GM12878 (cell line): ENCODE measurements at regions not wholly inside any gene's neighbourhood (a gene's known extent, or its start where the extent isn't known, plus 50 kb on each side); places are given as distances from the start of the nearest gene placed in this dataset.

Source experiments
- ATAC-seq: fragments of 200-7000 bp; cut with Tn5 transposase; 3 replicates; pipeline ENCODE4 v1.9.1; 2020; ENCODE audit warnings: mild to moderate bottlenecking, moderate library complexity
- BruUV-seq: library from RNA; stranded (reverse); fragments of 400-500 nt; replicated peaks from 2 replicates; lab custom pipeline; 2021; lab: Mats Ljungman, UMichigan
- CTCF ChIA-PET: fragments of 300-600 bp; sonication (Branson Sonifier 250); formaldehyde crosslinking; extraction: SDS; loops from one replicate; lab custom pipeline; 2021; ENCODE audit warnings: inconsistent platforms; lab: Yijun Ruan, JAX
- POLR2A ChIA-PET: fragments of 350-600 bp; formaldehyde crosslinking; extraction: SDS; loops from one replicate; lab custom pipeline; 2021; ENCODE audit warnings: inconsistent platforms; lab: Charles Lee
- RAD21 ChIA-PET: fragments of 300-600 bp; sonication (Branson Sonifier 250); formaldehyde crosslinking; loops from one replicate; lab custom pipeline; 2023; ENCODE audit warnings: antibody characterized with exemption; ENCODE audit not compliant: unreplicated experiment; lab: Charles Lee
- SMC1A ChIA-PET: fragments of 300-600 bp; sonication (Branson Sonifier 250); formaldehyde crosslinking; loops from one replicate; lab custom pipeline; 2023; ENCODE audit not compliant: unreplicated experiment, uncharacterized antibody; lab: Charles Lee
- DNase-seq: peaks from one replicate; pipeline ENCODE4 v3.0.0-alpha.2; 2011; ENCODE audit warnings: low read depth, low spot score
- FAIRE-seq: peaks from 3 replicates; lab custom pipeline; 2011; peaks lifted over from hg19 to GRCh38; lab: Jason Lieb, UNC
- H2AFZ ChIP-seq: 2 replicates; pipeline ENCODE4 v1.6.0; 2011; ENCODE audit warnings: low read depth, low read length, control low read depth; ENCODE audit not compliant: control insufficient read depth
- H3K27ac ChIP-seq: 2 replicates; pipeline ENCODE4 v1.5.1; 2011; ENCODE audit warnings: control low read depth; ENCODE audit not compliant: control insufficient read depth, insufficient read depth
- H3K27me3 ChIP-seq, 2 experiments: replicated peaks in 1 of 2; 2 replicates each; pipeline versions ENCODE4 v1.6.0 to v1.6.1; 2011; ENCODE audit warnings: low read length in 1 of 2; ENCODE audit not compliant: control insufficient read depth in 2 of 2, insufficient read depth in 2 of 2
- H3K36me3 ChIP-seq, 2 experiments: 2 replicates each; pipeline ENCODE4 v1.5.1; 2011; ENCODE audit warnings: low read length in 1 of 2; ENCODE audit not compliant: control insufficient read depth in 2 of 2, insufficient read depth in 2 of 2
- H3K4me1 ChIP-seq: 2 replicates; pipeline ENCODE4 v1.6.1; 2011; ENCODE audit warnings: mild to moderate bottlenecking, low read length, moderate library complexity, mixed read lengths; ENCODE audit not compliant: control insufficient read depth, insufficient read depth
- H3K4me2 ChIP-seq: 2 replicates; pipeline ENCODE4 v1.6.0; 2011; ENCODE audit warnings: control low read depth; ENCODE audit not compliant: control insufficient read depth, insufficient read depth
- H3K4me3 ChIP-seq: fragments of 200-600 bp; sonication (generic); 2 replicates; pipeline ENCODE4 v1.5.1; 2016
- H3K79me2 ChIP-seq: 2 replicates; pipeline ENCODE4 v1.6.0; 2011; ENCODE audit warnings: low read length; ENCODE audit not compliant: control insufficient read depth, insufficient read depth
- H3K9ac ChIP-seq: 2 replicates; pipeline ENCODE4 v1.8.0; 2011; ENCODE audit warnings: low read length, control low read depth, mixed read lengths; ENCODE audit not compliant: control insufficient read depth, insufficient read depth
- H3K9me3 ChIP-seq: replicated peaks from 3 replicates; pipeline ENCODE4 v1.5.1; 2011; ENCODE audit warnings: mild to moderate bottlenecking, low read length; ENCODE audit not compliant: control insufficient read depth, insufficient read depth
- H4K20me1 ChIP-seq: 2 replicates; pipeline ENCODE4 v1.6.0; 2011; ENCODE audit not compliant: control insufficient read depth, insufficient read depth
- ATF3 ChIP-seq: IDR thresholded peaks from 2 replicates; pipeline ENCODE4 v1.6.1; 2011; ENCODE audit warnings: low read depth, mild to moderate bottlenecking, low read length, moderate library complexity, borderline replicate concordance; ENCODE audit errors: extremely low read depth
- BACH1 ChIP-seq: fragments of 450-650 bp; IDR thresholded peaks from 2 replicates; pipeline ENCODE4 v1.6.1; 2017; ENCODE audit warnings: mild to moderate bottlenecking, borderline replicate concordance
- CHD4 ChIP-seq: fragments of 200-600 bp; sonication (generic); IDR thresholded peaks from 2 replicates; pipeline ENCODE4 v1.6.1; 2016; ENCODE audit warnings: mild to moderate bottlenecking
- ELK1 ChIP-seq: IDR thresholded peaks from 2 replicates; pipeline ENCODE4 v1.6.1; 2012; ENCODE audit warnings: low read depth, low read length, improper control_type of control experiment
- GATAD2B ChIP-seq: fragments of 450-650 bp; conservative IDR thresholded peaks from 2 replicates; pipeline ENCODE4 v1.6.1; 2017; ENCODE audit warnings: low read depth, mild to moderate bottlenecking, moderate library complexity
- HDGF ChIP-seq: fragments of 450-650 bp; IDR thresholded peaks from 2 replicates; pipeline ENCODE4 v1.6.1; 2016; ENCODE audit warnings: antibody characterized with exemption
- NFIC ChIP-seq: IDR thresholded peaks from 2 replicates; pipeline ENCODE4 v1.6.1; 2012; ENCODE audit warnings: low read depth, mild to moderate bottlenecking, inconsistent platforms, low read length, moderate library complexity
- POLR2AphosphoS5 ChIP-seq: IDR thresholded peaks from 2 replicates; pipeline ENCODE4 v1.6.1; 2011; ENCODE audit warnings: mild to moderate bottlenecking, low read length, inconsistent platforms
- SP1 ChIP-seq: IDR thresholded peaks from one replicate; pipeline ENCODE4 v1.6.1; 2011; ENCODE audit warnings: low read depth, low read length
- SUZ12 ChIP-seq: fragments of 200-600 bp; sonication (generic); IDR thresholded peaks from one replicate; pipeline ENCODE4 v1.6.1; 2018; ENCODE audit warnings: antibody characterized with exemption, mild to moderate bottlenecking; ENCODE audit not compliant: unreplicated experiment
- TBL1XR1 ChIP-seq: IDR thresholded peaks from 2 replicates; pipeline ENCODE4 v1.6.1; 2012; ENCODE audit warnings: low read depth, low read length, improper control_type of control experiment
- WRNIP1 ChIP-seq: IDR thresholded peaks from 2 replicates; pipeline ENCODE4 v1.6.1; 2011; ENCODE audit warnings: low read depth, low read length, improper control_type of control experiment, borderline replicate concordance
- ZBTB33 ChIP-seq: fragments of 450-650 bp; IDR thresholded peaks from 2 replicates; pipeline ENCODE4 v1.6.1; 2017; ENCODE audit warnings: mild to moderate bottlenecking
- ZNF274 ChIP-seq: IDR thresholded peaks from one replicate; pipeline ENCODE4 v1.8.0; 2011; ENCODE audit not compliant: insufficient read length, insufficient read depth
- ZNF687 ChIP-seq: fragments of 450-650 bp; IDR thresholded peaks from 2 replicates; pipeline ENCODE4 v1.6.1; 2017; ENCODE audit warnings: mild to moderate bottlenecking, moderate library complexity
- ZSCAN29 ChIP-seq: fragments of 450-650 bp; IDR thresholded peaks from 2 replicates; pipeline ENCODE4 v1.6.1; 2017; ENCODE audit warnings: mild to moderate bottlenecking, moderate library complexity
- WGBS: methylation state at CpG from one replicate; pipeline ENCODE4 v1.1.6; 2016; ENCODE audit warnings: low lambda C conversion rate; ENCODE audit not compliant: insufficient replicate concordance, insufficient coverage; ENCODE audit errors: missing lambda C conversion rate; 5-methylcytosine and 5-hydroxymethylcytosine counted together
- in situ Hi-C: fragments of 300-500 bp; cut with MboI; formaldehyde crosslinking; loops from 9 replicates; pipeline ENCODE4 v1.14.3; 2018; ENCODE audit warnings: mixed read lengths
- intact Hi-C: fragments of 100-400 bp; cut with micrococcal nuclease; formaldehyde crosslinking; loops from one replicate; pipeline ENCODE4 v1.14.2; 2022; ENCODE audit not compliant: unreplicated experiment

GRCh38 chr1:91578320-91579109, 77.9 kb downstream of the CDC7 start (continued):
- no peak for TF ChIP-seq SUZ12
- TF ChIP-seq TBL1XR1: no peak
- TF ChIP-seq GATAD2B: no peak
- TF ChIP-seq ATF3: no peak
- no peak for TF ChIP-seq ZNF274

GRCh38 chr1:91579658-91580228, 79.1 kb downstream of the CDC7 start:
- BruUV-seq: no TSS peak
- no peak overlapping the region for H3K27ac ChIP-seq
- no peak for DNase-seq
- H2AFZ ChIP-seq: no peak overlapping the region; the same call in 1 of the 2 replicates
- H3K9ac ChIP-seq: no peak overlapping the region
- H4K20me1 ChIP-seq: no peaks in the 10 kb centered on the region
- H3K4me2 ChIP-seq: no peak overlapping the region
- H3K4me1 ChIP-seq: no peaks in the 10 kb centered on the region
- H3K27me3 ChIP-seq: no peaks in the 10 kb centered on the region
- POLR2A ChIA-PET: interaction anchor here (0.6 kb wide), 1 partner anchor 384 kb away, joined by 4 read pairs; no protein-coding TSS in a partner anchor
- H3K9me3 ChIP-seq: no peaks in the 10 kb centered on the region
- no peaks in the 10 kb centered on the region for H3K79me2 ChIP-seq
- in situ Hi-C loops (no loop called here), intact Hi-C loops (no loop called here)
- RAD21 ChIA-PET: no interaction called here
- FAIRE-seq: no peak
- H3K36me3 ChIP-seq: no peaks in the 10 kb centered on the region
- SMC1A ChIA-PET: no interaction called here
- 72% methylated on average over 5 of the region's 5 CpGs for WGBS
- ATAC-seq: no peak
- no peak overlapping the region for H3K4me3 ChIP-seq
- CTCF ChIA-PET: interaction anchor here (1.4 kb wide), 1 partner anchor 28 kb away, joined by 3 read pairs; no protein-coding TSS in a partner anchor
- no peak for TF ChIP-seq ZSCAN29
- TF ChIP-seq BACH1: no peak
- TF ChIP-seq CHD4: no peak
- TF ChIP-seq SP1: no peak
- TF ChIP-seq WRNIP1: no peak
- TF ChIP-seq NFIC: no peak
- no peak for TF ChIP-seq ZNF687
- no peak for TF ChIP-seq ELK1
- no peak for TF ChIP-seq ZBTB33
- no peak for TF ChIP-seq HDGF
- no peak for TF ChIP-seq POLR2AphosphoS5
